ENCODE measurements at regions not wholly inside any gene's neighbourhood (a gene's known extent, or its start where the extent isn't known, plus 50 kb on each side); places are given as distances from the start of the nearest gene placed in this dataset.
"Not testable (repeated sequence)": the region's sequence is repeated elsewhere in the genome, so short reads cannot be mapped to it uniquely, and the experiment has no call there.

- DNase-seq; H3K4me1 Mint-ChIP-seq; H3K36me3 Mint-ChIP-seq; H3K27me3 Mint-ChIP-seq; ATAC-seq (replicated peaks); H3K27ac Mint-ChIP-seq; H3K4me3 Mint-ChIP-seq; H3K9me3 Mint-ChIP-seq: not testable (repeated sequence)
Observed at GRCh38 chr3:176605553-176605952, 591.7 kb downstream of the TBL1XR1 start.

GRCh38 chr3:176595307-176595706 is 602.0 kb downstream of the TBL1XR1 start:
- no peak overlapping the region for H3K27ac Mint-ChIP-seq
- no peaks in the 10 kb centered on the region for H3K36me3 Mint-ChIP-seq
- no peak for DNase-seq
- no peaks in the 10 kb centered on the region for H3K4me1 Mint-ChIP-seq
- no peaks in the 10 kb centered on the region for H3K9me3 Mint-ChIP-seq
- H3K4me3 Mint-ChIP-seq: no peak overlapping the region
- no peaks in the 10 kb centered on the region for H3K27me3 Mint-ChIP-seq
- no peak for ATAC-seq (replicated peaks)

- H3K4me1 Mint-ChIP-seq: no peaks in the 10 kb centered on the region
- no peak for ATAC-seq (replicated peaks)
- no peak for DNase-seq
- H3K4me3 Mint-ChIP-seq: no peak overlapping the region
- H3K9me3 Mint-ChIP-seq: no peaks in the 10 kb centered on the region
- H3K27ac Mint-ChIP-seq: no peak overlapping the region
- no peaks in the 10 kb centered on the region for H3K36me3 Mint-ChIP-seq
- H3K27me3 Mint-ChIP-seq: no peaks in the 10 kb centered on the region
Observed at GRCh38 chr3:176590722-176591121, 606.6 kb downstream of the TBL1XR1 start.

- Mint-ChIP-seq H3K27ac (no peak overlapping the region), H3K4me3 (no peak overlapping the region), H3K4me1 (no peaks in the 10 kb centered on the region), H3K27me3 (no peaks in the 10 kb centered on the region), H3K9me3 (peaks cover 0 to 3% of the 10 kb centered on the region in 2 donors), H3K36me3 (no peaks in the 10 kb centered on the region)
- DNase-seq (no peak), ATAC-seq (replicated peaks) (no peak)
Observed at GRCh38 chr3:176587089-176587488, 610.2 kb downstream of the TBL1XR1 start.

GRCh38 chr3:176584413-176585176 is 612.7 kb downstream of the TBL1XR1 start:
- Mint-ChIP-seq H3K4me3 (no peak overlapping the region), H3K27me3 (no peaks in the 10 kb centered on the region), H3K4me1 (no peaks in the 10 kb centered on the region), H3K27ac (no peak overlapping the region), H3K9me3 (peaks cover 0 to 6% of the 10 kb centered on the region in 2 donors), H3K36me3 (no peaks in the 10 kb centered on the region)
- ATAC-seq (replicated peaks) (no peak), DNase-seq (no peak)

- DNase-seq (no peak), ATAC-seq (replicated peaks) (no peak)
- no peaks in the 10 kb centered on the region for H3K27me3 Mint-ChIP-seq
- peaks cover 0 to 6% of the 10 kb centered on the region in 2 donors for H3K9me3 Mint-ChIP-seq
- H3K4me1 Mint-ChIP-seq: no peaks in the 10 kb centered on the region
- H3K4me3 Mint-ChIP-seq: no peak overlapping the region
- no peaks in the 10 kb centered on the region for H3K36me3 Mint-ChIP-seq
- H3K27ac Mint-ChIP-seq: no peak overlapping the region
Observed at GRCh38 chr3:176583956-176584355, 613.3 kb downstream of the TBL1XR1 start.

GRCh38 chr3:176581589-176581988 is 615.7 kb downstream of the TBL1XR1 start:
- Mint-ChIP-seq H3K36me3 (no peaks in the 10 kb centered on the region), H3K4me1 (no peaks in the 10 kb centered on the region), H3K27ac (no peak overlapping the region), H3K4me3 (no peak overlapping the region), H3K9me3 (peaks cover 0 to 6% of the 10 kb centered on the region in 2 donors), H3K27me3 (no peaks in the 10 kb centered on the region)
- DNase-seq: no peak
- no peak for ATAC-seq (replicated peaks)

- DNase-seq (no peak), ATAC-seq (replicated peaks) (no peak)
- Mint-ChIP-seq H3K4me1 (no peaks in the 10 kb centered on the region), H3K36me3 (no peaks in the 10 kb centered on the region), H3K27me3 (no peaks in the 10 kb centered on the region), H3K27ac (no peak overlapping the region), H3K4me3 (no peak overlapping the region), H3K9me3 (peaks cover 0 to 6% of the 10 kb centered on the region in 2 donors)
Observed at GRCh38 chr3:176579711-176580185, 617.5 kb downstream of the TBL1XR1 start.

GRCh38 chr3:176578316-176578715 is 619.0 kb downstream of the TBL1XR1 start:
- Mint-ChIP-seq H3K36me3 (no peaks in the 10 kb centered on the region), H3K4me1 (no peaks in the 10 kb centered on the region), H3K27ac (no peak overlapping the region), H3K4me3 (no peak overlapping the region), H3K9me3 (peaks cover 0 to 2% of the 10 kb centered on the region in 2 donors), H3K27me3 (no peaks in the 10 kb centered on the region)
- DNase-seq (no peak), ATAC-seq (replicated peaks) (no peak)

GRCh38 chr3:176577447-176577846 is 619.8 kb downstream of the TBL1XR1 start:
- DNase-seq: no peak
- ATAC-seq (replicated peaks): no peak
- no peaks in the 10 kb centered on the region for H3K36me3 Mint-ChIP-seq
- no peak overlapping the region for H3K4me3 Mint-ChIP-seq
- H3K27ac Mint-ChIP-seq: no peak overlapping the region
- H3K9me3 Mint-ChIP-seq: peaks cover 0 to 2% of the 10 kb centered on the region in 2 donors
- H3K27me3 Mint-ChIP-seq: no peaks in the 10 kb centered on the region
- no peaks in the 10 kb centered on the region for H3K4me1 Mint-ChIP-seq

GRCh38 chr3:176574786-176575185 is 622.5 kb downstream of the TBL1XR1 start:
- Mint-ChIP-seq H3K4me1 (no peaks in the 10 kb centered on the region), H3K9me3 (no peaks in the 10 kb centered on the region), H3K27ac (no peak overlapping the region), H3K27me3 (no peaks in the 10 kb centered on the region), H3K36me3 (no peaks in the 10 kb centered on the region), H3K4me3 (no peak overlapping the region)
- DNase-seq (no peak), ATAC-seq (replicated peaks) (no peak)

GRCh38 chr3:176571926-176572325 is 625.4 kb downstream of the TBL1XR1 start:
- no peak overlapping the region for H3K4me3 Mint-ChIP-seq
- H3K9me3 Mint-ChIP-seq: no peaks in the 10 kb centered on the region
- H3K27me3 Mint-ChIP-seq: no peaks in the 10 kb centered on the region
- no peak for ATAC-seq (replicated peaks)
- DNase-seq: no peak
- no peak overlapping the region for H3K27ac Mint-ChIP-seq
- no peaks in the 10 kb centered on the region for H3K36me3 Mint-ChIP-seq
- no peaks in the 10 kb centered on the region for H3K4me1 Mint-ChIP-seq

GRCh38 chr3:176570992-176571391 is 626.3 kb downstream of the TBL1XR1 start:
- Mint-ChIP-seq H3K27ac (no peak overlapping the region), H3K4me3 (no peak overlapping the region), H3K27me3 (no peaks in the 10 kb centered on the region), H3K36me3 (no peaks in the 10 kb centered on the region), H3K4me1 (no peaks in the 10 kb centered on the region), H3K9me3 (no peaks in the 10 kb centered on the region)
- DNase-seq (no peak), ATAC-seq (replicated peaks) (no peak)

- H3K4me3 Mint-ChIP-seq: no peak overlapping the region
- peaks cover 3 to 7% of the 10 kb centered on the region in 2 donors for H3K9me3 Mint-ChIP-seq
- no peaks in the 10 kb centered on the region for H3K27me3 Mint-ChIP-seq
- H3K36me3 Mint-ChIP-seq: no peaks in the 10 kb centered on the region
- ATAC-seq (replicated peaks) (no peak), DNase-seq (no peak)
- H3K27ac Mint-ChIP-seq: no peak overlapping the region
- no peaks in the 10 kb centered on the region for H3K4me1 Mint-ChIP-seq
Observed at GRCh38 chr3:176568189-176568588, 629.1 kb downstream of the TBL1XR1 start.

- DNase-seq: no peak
- Mint-ChIP-seq H3K27me3 (no peaks in the 10 kb centered on the region), H3K4me1 (no peaks in the 10 kb centered on the region), H3K36me3 (no peaks in the 10 kb centered on the region), H3K9me3 (peaks cover 3 to 9% of the 10 kb centered on the region in 2 donors), H3K27ac (no peak overlapping the region), H3K4me3 (no peak overlapping the region)
- ATAC-seq (replicated peaks): no peak
Observed at GRCh38 chr3:176566757-176567156, 630.5 kb downstream of the TBL1XR1 start.

Data from stimulated activated naive B cell treated with anti-CD40 and anti-IgM and Interleukin-4, amounts not matched to agents 10 μg/mL and 1 μg/mL and 100 μg/mL, for 72 hours (primary cell).